Mesothelial cell of epicardium (in vitro differentiated cells): ENCODE measurements at regions not wholly inside any gene's neighbourhood (a gene's known extent, or its start where the extent isn't known, plus 50 kb on each side); places are given as distances from the start of the nearest gene placed in this dataset.

Source experiments
- DNase-seq, 2 experiments: peaks; one replicate each; pipeline ENCODE4 v3.0.0; 2021; ENCODE audit warnings: low spot score in 2 of 2; ENCODE audit not compliant: unreplicated experiment in 2 of 2
- H3K27ac Mint-ChIP-seq: 2 replicates; pipeline ENCODE4 v1.8.0; 2021; ENCODE audit warnings: mixed read lengths
- H3K27me3 Mint-ChIP-seq: 2 replicates; pipeline ENCODE4 v1.8.0; 2021; ENCODE audit warnings: low read depth, mixed read lengths
- H3K36me3 Mint-ChIP-seq: 2 replicates; pipeline ENCODE4 v1.8.0; 2021; ENCODE audit warnings: mixed read lengths
- H3K4me1 Mint-ChIP-seq: 2 replicates; pipeline ENCODE4 v1.8.0; 2021; ENCODE audit warnings: mixed read lengths
- H3K4me3 Mint-ChIP-seq: 2 replicates; pipeline ENCODE4 v1.8.0; 2021; ENCODE audit warnings: mild to moderate bottlenecking, moderate library complexity, mixed read lengths
- H3K9me3 Mint-ChIP-seq: 2 replicates; pipeline ENCODE4 v1.8.0; 2021; ENCODE audit warnings: mixed read lengths
- CTCF ChIP-seq: fragments of 200-600 bp; sonication (generic); IDR thresholded peaks from one replicate; pipeline ENCODE4 v1.5.0; 2021; ENCODE audit warnings: antibody characterized with exemption; ENCODE audit not compliant: unreplicated experiment

- Mint-ChIP-seq H3K4me3 (no peak overlapping the region), H3K36me3 (peaks cover 3% of the 10 kb centered on the region), H3K27ac (peak overlapping the region; percentile 18), H3K4me1 (peaks cover 29% of the 10 kb centered on the region), H3K9me3 (peaks cover 10% of the 10 kb centered on the region), H3K27me3 (no peaks in the 10 kb centered on the region)
- DNase-seq = no peak
- no peak for TF ChIP-seq CTCF
Measured at GRCh38 chr4:38317041-38317674, 346.8 kb upstream of the KLF3 start.

DNA sequence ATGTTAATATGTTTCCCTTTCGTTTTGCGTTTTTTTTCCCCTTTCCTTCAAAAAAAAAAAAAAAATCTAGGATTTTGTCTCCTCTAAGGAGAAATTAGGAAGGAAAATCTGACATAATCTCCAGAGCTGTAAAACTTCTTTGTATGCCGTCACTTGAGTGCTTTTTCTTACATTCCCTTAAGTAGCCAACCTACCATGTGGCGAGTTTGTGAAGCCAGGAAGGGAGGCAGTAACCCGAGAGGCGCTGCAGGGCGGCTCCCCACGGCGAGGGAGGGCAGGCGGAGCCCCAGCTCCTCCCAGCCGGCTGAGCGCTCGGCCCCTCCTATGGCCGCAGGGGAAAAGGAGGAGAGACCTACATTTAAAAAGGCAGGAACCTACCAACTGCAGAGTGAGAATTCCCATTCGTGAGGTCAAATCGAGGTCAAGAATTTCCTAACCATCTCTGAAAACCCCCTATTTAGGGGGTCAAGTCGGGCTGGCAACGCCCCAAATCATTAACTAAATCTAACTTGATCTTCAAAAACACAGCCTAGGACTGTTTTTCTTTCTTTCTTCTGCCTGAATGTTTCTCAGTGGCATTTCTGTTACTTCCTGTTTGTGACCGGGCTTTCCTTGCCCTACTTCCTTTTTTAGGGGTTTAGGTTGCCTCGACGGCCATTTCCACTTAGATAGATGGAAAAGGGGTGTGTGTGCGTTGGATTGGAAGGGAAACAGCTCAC lies 345.1 kb upstream of the KLF3 start:
- no peaks in the 10 kb centered on the region for H3K9me3 Mint-ChIP-seq
- peak overlapping the region; percentile 98 for H3K27ac Mint-ChIP-seq
- H3K27me3 Mint-ChIP-seq = no peaks in the 10 kb centered on the region
- peak overlapping the region; percentile 56 for H3K4me3 Mint-ChIP-seq
- DNase-seq = peak; percentile 69 to 83
- no peak for TF ChIP-seq CTCF
- peaks cover 29% of the 10 kb centered on the region for H3K4me1 Mint-ChIP-seq
- no peaks in the 10 kb centered on the region for H3K36me3 Mint-ChIP-seq

- no peaks in the 10 kb centered on the region for H3K27me3 Mint-ChIP-seq
- H3K4me3 Mint-ChIP-seq = peak overlapping the region; percentile 56
- peak; percentile 75 to 97 for DNase-seq
- H3K27ac Mint-ChIP-seq = peak overlapping the region; percentile 98
- no peaks in the 10 kb centered on the region for H3K36me3 Mint-ChIP-seq
- H3K9me3 Mint-ChIP-seq = no peaks in the 10 kb centered on the region
- peak; percentile 88 for TF ChIP-seq CTCF
- peaks cover 23% of the 10 kb centered on the region for H3K4me1 Mint-ChIP-seq
Measured at GRCh38 chr4:38319456-38320342, 344.3 kb upstream of the KLF3 start.

DNA sequence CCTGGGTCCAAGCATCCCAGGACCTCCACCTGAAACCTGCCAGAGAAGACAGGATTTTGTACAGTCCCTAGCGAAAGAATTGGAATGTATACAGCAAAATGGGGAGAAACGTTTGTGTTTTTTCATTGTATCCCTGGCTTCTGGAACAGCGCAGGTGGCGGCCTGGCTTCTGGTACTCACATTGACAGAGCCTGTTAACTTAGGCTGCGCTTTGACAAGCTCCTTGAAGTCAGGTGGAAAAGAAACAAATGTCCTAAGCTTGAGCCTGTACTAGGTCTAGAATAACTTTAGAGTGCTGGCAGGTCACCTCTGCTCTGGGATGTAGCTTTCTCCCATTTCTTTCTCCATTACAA lies 343.7 kb upstream of the KLF3 start:
- Mint-ChIP-seq H3K4me1 (peaks cover 22% of the 10 kb centered on the region), H3K4me3 (no peak overlapping the region), H3K27ac (peak overlapping the region; percentile 98), H3K27me3 (no peaks in the 10 kb centered on the region), H3K36me3 (no peaks in the 10 kb centered on the region), H3K9me3 (no peaks in the 10 kb centered on the region)
- DNase-seq = no peak
- no peak for TF ChIP-seq CTCF

DNA sequence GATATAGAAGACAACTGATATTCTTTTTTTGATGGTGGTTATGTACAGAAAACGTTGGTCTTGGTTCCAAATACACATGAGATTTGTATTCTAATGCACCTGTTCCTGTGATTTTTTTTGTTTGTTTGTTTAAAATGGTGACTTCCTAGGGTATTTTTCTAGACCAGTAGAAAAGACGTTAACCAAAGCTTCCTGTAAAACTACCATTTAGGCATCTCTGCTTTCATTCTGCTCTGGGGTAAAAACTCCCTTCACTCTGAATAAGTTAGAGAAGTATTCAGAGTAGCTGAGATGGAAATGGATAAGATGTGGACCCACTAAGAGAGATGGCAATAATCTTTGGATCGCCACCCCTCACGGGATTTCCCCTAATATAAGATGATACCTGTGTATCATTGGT lies 343.2 kb upstream of the KLF3 start:
- H3K4me1 Mint-ChIP-seq = peaks cover 24% of the 10 kb centered on the region
- TF ChIP-seq CTCF = no peak
- no peak for DNase-seq
- no peaks in the 10 kb centered on the region for H3K9me3 Mint-ChIP-seq
- H3K4me3 Mint-ChIP-seq = no peak overlapping the region
- H3K27me3 Mint-ChIP-seq = no peaks in the 10 kb centered on the region
- H3K27ac Mint-ChIP-seq = no peak overlapping the region
- H3K36me3 Mint-ChIP-seq = no peaks in the 10 kb centered on the region
